Peyer's patch (tissue), 4 donors: ENCODE measurements at regions not wholly inside any gene's neighbourhood (a gene's known extent, or its start where the extent isn't known, plus 50 kb on each side); places are given as distances from the start of the nearest gene placed in this dataset.

ENCODE experiments used
- DNase-seq, 3 donors: peaks; one replicate each; pipeline ENCODE4 v3.0.0-alpha.2; 2017 to 2019
- H3K27ac ChIP-seq, 4 donors: fragments of 200-600 bp; sonication (generic); one replicate each; pipeline ENCODE4 v1.5.1; 2016 to 2019
- H3K27me3 ChIP-seq, 2 donors: fragments of 200-600 bp; sonication (generic); one replicate each; pipeline ENCODE4 v1.5.1; 2019
- H3K36me3 ChIP-seq, 3 donors: fragments of 200-600 bp; sonication (generic); one replicate each; pipeline ENCODE4 v1.5.1; 2016 to 2019
- H3K4me1 ChIP-seq, 4 donors: fragments of 200-600 bp; sonication (generic); one replicate each; pipeline ENCODE4 v1.5.1; 2016 to 2019
- H3K4me3 ChIP-seq, 4 donors: fragments of 200-600 bp; sonication (generic); 1 replicate in 3 of 4; 2 replicates in 1 of 4; pipeline ENCODE4 v1.5.1; 2016 to 2019; ENCODE audit warnings: mild to moderate bottlenecking in 1 of 4
- H3K9me3 ChIP-seq, 4 donors: fragments of 200-600 bp; sonication (generic); one replicate each; pipeline ENCODE4 v1.5.1; 2016 to 2019; ENCODE audit warnings: mild to moderate bottlenecking in 1 of 4
- CTCF ChIP-seq, 6 experiments: fragments of 450-650 bp in 4 of 6; fragments of 200-600 bp in 2 of 6; sonication (generic) in 1 of 6; IDR thresholded peaks; one replicate each; pipeline ENCODE4 v1.5.1; 2017 to 2019; ENCODE audit warnings: antibody characterized with exemption in 6 of 6, mild to moderate bottlenecking in 3 of 6, moderate library complexity in 1 of 6
- POLR2A ChIP-seq, 2 donors: fragments of 450-650 bp; IDR thresholded peaks; one replicate each; pipeline ENCODE4 v1.5.1; 2017; ENCODE audit warnings: antibody characterized with exemption in 2 of 2, mild to moderate bottlenecking in 2 of 2, moderate library complexity in 2 of 2

GRCh38 chr2:217026569-217026968 lies 166.7 kb upstream of the TNP1 start:
- no peaks in the 10 kb centered on the region for H3K4me1 ChIP-seq
- DNase-seq: no peak
- no peak overlapping the region for H3K4me3 ChIP-seq
- no peak overlapping the region for H3K27ac ChIP-seq
- H3K9me3 ChIP-seq: no peaks in the 10 kb centered on the region
- no peaks in the 10 kb centered on the region for H3K36me3 ChIP-seq
- TF ChIP-seq POLR2A (IDR thresholded peaks at IDR 0.05) (no peak), CTCF (IDR thresholded peaks at IDR 0.05) (no peak)
- H3K27me3 ChIP-seq: no peaks in the 10 kb centered on the region

DNA sequence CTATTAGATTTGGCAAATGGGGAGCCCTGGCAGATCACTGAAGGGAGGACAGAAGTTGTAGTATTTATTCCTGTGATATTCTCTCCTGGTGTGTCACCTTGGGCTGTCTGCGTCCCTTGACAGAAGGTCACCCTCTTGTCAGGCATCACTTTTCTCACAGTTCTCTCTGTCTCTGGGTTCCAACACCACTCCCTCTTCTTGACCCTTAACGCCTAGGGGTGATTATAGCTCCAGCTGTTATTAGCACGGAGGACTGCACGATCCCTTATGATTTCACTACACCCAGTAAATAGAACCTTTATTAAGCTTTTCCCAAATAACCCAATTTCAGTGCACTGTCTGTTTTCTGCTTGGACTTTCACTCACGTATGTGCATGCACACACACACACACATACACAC lies 166.3 kb upstream of the TNP1 start:
- Histone ChIP-seq H3K4me1 (no peaks in the 10 kb centered on the region), H3K36me3 (no peaks in the 10 kb centered on the region), H3K4me3 (no peak overlapping the region), H3K9me3 (no peaks in the 10 kb centered on the region), H3K27ac (no peak overlapping the region), H3K27me3 (no peaks in the 10 kb centered on the region)
- TF ChIP-seq CTCF (IDR thresholded peaks at IDR 0.05) (no peak), POLR2A (IDR thresholded peaks at IDR 0.05) (no peak)
- no peak for DNase-seq

- Histone ChIP-seq H3K27me3 (no peaks in the 10 kb centered on the region), H3K4me1 (no peaks in the 10 kb centered on the region), H3K9me3 (no peaks in the 10 kb centered on the region), H3K4me3 (no peak overlapping the region), H3K36me3 (no peaks in the 10 kb centered on the region), H3K27ac (no peak overlapping the region)
- DNase-seq: no peak
- TF ChIP-seq CTCF (IDR thresholded peaks at IDR 0.05) (no peak), POLR2A (IDR thresholded peaks at IDR 0.05) (no peak)
Measured at GRCh38 chr2:217023611-217024010, 163.7 kb upstream of the TNP1 start.

GRCh38 chr2:217017456-217018252 lies 157.8 kb upstream of the TNP1 start:
- TF ChIP-seq POLR2A (IDR thresholded peaks at IDR 0.05): no peak
- no peak for TF ChIP-seq CTCF (IDR thresholded peaks at IDR 0.05)
- Histone ChIP-seq H3K4me3 (no peak overlapping the region), H3K27me3 (no peaks in the 10 kb centered on the region), H3K27ac (no peak overlapping the region), H3K4me1 (no peaks in the 10 kb centered on the region), H3K9me3 (no peaks in the 10 kb centered on the region), H3K36me3 (no peaks in the 10 kb centered on the region)
- DNase-seq: no peak

DNA sequence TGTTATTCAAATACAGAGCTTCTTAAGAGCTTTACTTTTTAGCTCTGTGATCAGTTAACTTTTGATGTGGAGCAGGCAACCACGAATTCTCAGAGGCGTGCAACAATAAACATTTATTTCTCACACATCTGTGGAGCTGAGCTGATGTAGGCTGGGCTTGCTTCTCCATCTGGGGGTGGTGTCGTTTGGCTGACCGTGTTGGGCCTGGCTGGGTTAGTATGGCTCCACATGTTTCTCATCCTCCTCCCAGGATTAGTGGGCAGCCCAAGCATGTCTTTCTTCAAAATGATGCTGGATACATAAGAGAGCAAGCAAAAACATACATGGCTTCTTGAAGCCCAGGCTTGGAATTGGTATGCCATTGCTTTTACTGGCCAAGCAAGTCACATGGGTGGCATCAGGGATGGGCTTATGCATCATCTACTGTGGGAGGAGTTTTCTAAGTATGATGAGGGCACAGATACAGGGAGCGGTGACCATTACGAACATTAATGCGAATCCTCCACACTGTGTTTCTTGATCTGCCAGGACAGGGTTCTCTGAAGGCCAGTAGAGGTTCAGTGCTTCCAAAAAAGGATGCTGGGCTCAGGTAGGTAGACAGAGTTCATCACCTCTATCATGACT lies 157.0 kb upstream of the TNP1 start:
- DNase-seq: no peak
- Histone ChIP-seq H3K27me3 (no peaks in the 10 kb centered on the region), H3K27ac (no peak overlapping the region), H3K9me3 (no peaks in the 10 kb centered on the region), H3K4me1 (no peaks in the 10 kb centered on the region), H3K4me3 (no peak overlapping the region), H3K36me3 (no peaks in the 10 kb centered on the region)
- no peak for TF ChIP-seq CTCF (IDR thresholded peaks at IDR 0.05)
